MM.1S (cell line): ENCODE measurements at regions not wholly inside any gene's neighbourhood (a gene's known extent, or its start where the extent isn't known, plus 50 kb on each side); places are given as distances from the start of the nearest gene placed in this dataset.
"Not testable (repeated sequence)": the region's sequence is repeated elsewhere in the genome, so short reads cannot be mapped to it uniquely, and the experiment has no call there.

ENCODE experiments used
- DNase-seq: peaks from one replicate; pipeline ENCODE4 v3.0.0-alpha.2; 2015
- H2AFZ ChIP-seq: fragments of 300-600 bp; sonication (generic); 2 replicates; pipeline ENCODE4 v1.6.0; 2016; ENCODE audit warnings: antibody characterized with exemption, low read length
- H3F3A ChIP-seq: fragments of 300-600 bp; sonication (generic); 2 replicates; pipeline ENCODE4 v1.6.1; 2016; ENCODE audit warnings: mild to moderate bottlenecking, antibody characterized with exemption, low read length, moderate library complexity, mixed read lengths; ENCODE audit not compliant: insufficient read depth
- H3K27ac ChIP-seq: fragments of 300-600 bp; sonication (generic); 2 replicates; pipeline ENCODE4 v1.5.1; 2016; ENCODE audit warnings: mild to moderate bottlenecking, low read length
- H3K27me3 ChIP-seq: fragments of 300-600 bp; sonication (generic); replicated peaks from 2 replicates; pipeline ENCODE4 v1.6.0; 2016; ENCODE audit warnings: low read length; ENCODE audit not compliant: insufficient read depth
- H3K36me3 ChIP-seq: fragments of 300-600 bp; sonication (generic); replicated peaks from 2 replicates; pipeline ENCODE4 v1.6.1; 2016; ENCODE audit warnings: mild to moderate bottlenecking, low read length, mixed read lengths; ENCODE audit not compliant: insufficient read depth
- H3K4me1 ChIP-seq: fragments of 300-600 bp; sonication (generic); 2 replicates; pipeline ENCODE4 v1.6.1; 2016; ENCODE audit warnings: low read length, mixed read lengths
- H3K4me2 ChIP-seq: fragments of 300-600 bp; sonication (generic); 2 replicates; pipeline ENCODE4 v1.6.0; 2016; ENCODE audit warnings: low read depth, low read length
- H3K4me3 ChIP-seq: fragments of 300-600 bp; sonication (generic); 2 replicates; pipeline ENCODE4 v1.5.1; 2016; ENCODE audit warnings: low read length, mixed read lengths
- H3K79me2 ChIP-seq: fragments of 300-600 bp; sonication (generic); 2 replicates; pipeline ENCODE4 v1.6.1; 2016; ENCODE audit warnings: mixed run types, low read length, mixed read lengths
- H3K9ac ChIP-seq: fragments of 300-600 bp; sonication (generic); 2 replicates; pipeline ENCODE4 v1.6.1; 2016; ENCODE audit warnings: low read length, mixed read lengths
- H3K9me2 ChIP-seq: fragments of 300-600 bp; sonication (generic); replicated peaks from 2 replicates; pipeline ENCODE4 v1.6.1; 2016; ENCODE audit warnings: mild to moderate bottlenecking, low read length, mixed read lengths; ENCODE audit not compliant: insufficient read depth
- H3K9me3 ChIP-seq: fragments of 300-600 bp; sonication (generic); replicated peaks from 2 replicates; pipeline ENCODE4 v1.6.1; 2016; ENCODE audit warnings: mild to moderate bottlenecking, low read length, mixed read lengths; ENCODE audit not compliant: insufficient read depth
- H4K20me1 ChIP-seq: fragments of 300-600 bp; sonication (generic); 2 replicates; pipeline ENCODE4 v1.6.1; 2016; ENCODE audit warnings: mild to moderate bottlenecking, low read length, moderate library complexity, mixed read lengths; ENCODE audit not compliant: insufficient read depth
- CTCF ChIP-seq: fragments of 300-600 bp; sonication (generic); IDR thresholded peaks from 2 replicates; pipeline ENCODE4 v1.5.1; 2016; ENCODE audit warnings: antibody characterized with exemption, low read length, mixed read lengths
- EZH2 ChIP-seq: fragments of 300-600 bp; sonication (generic); optimal IDR thresholded peaks from 2 replicates; pipeline ENCODE3; 2017; ENCODE audit warnings: low read depth, mild to moderate bottlenecking, antibody characterized with exemption, low read length, mixed read lengths
- EZH2phosphoT487 ChIP-seq: fragments of 300-600 bp; sonication (generic); IDR thresholded peaks from 2 replicates; pipeline ENCODE4 v1.6.1; 2018; ENCODE audit warnings: antibody characterized with exemption, low read length

GRCh38 chr6:169917153-169917552, 165.7 kb downstream of the ERMARD start:
- Histone ChIP-seq H3F3A (no peaks in the 10 kb centered on the region), H4K20me1 (no peaks in the 10 kb centered on the region), H3K4me3 (no peak overlapping the region), H3K9ac (no peak overlapping the region), H2AFZ (no peak overlapping the region), H3K27ac (no peak overlapping the region), H3K9me3 (no peaks in the 10 kb centered on the region), H3K9me2 (no peaks in the 10 kb centered on the region), H3K27me3 (no peaks in the 10 kb centered on the region), H3K4me1 (no peaks in the 10 kb centered on the region), H3K4me2 (no peak overlapping the region), H3K79me2 (no peaks in the 10 kb centered on the region), H3K36me3 (no peaks in the 10 kb centered on the region)
- TF ChIP-seq CTCF (no peak), EZH2phosphoT487 (no peak), EZH2 (no peak)
- no peak for DNase-seq

DNA sequence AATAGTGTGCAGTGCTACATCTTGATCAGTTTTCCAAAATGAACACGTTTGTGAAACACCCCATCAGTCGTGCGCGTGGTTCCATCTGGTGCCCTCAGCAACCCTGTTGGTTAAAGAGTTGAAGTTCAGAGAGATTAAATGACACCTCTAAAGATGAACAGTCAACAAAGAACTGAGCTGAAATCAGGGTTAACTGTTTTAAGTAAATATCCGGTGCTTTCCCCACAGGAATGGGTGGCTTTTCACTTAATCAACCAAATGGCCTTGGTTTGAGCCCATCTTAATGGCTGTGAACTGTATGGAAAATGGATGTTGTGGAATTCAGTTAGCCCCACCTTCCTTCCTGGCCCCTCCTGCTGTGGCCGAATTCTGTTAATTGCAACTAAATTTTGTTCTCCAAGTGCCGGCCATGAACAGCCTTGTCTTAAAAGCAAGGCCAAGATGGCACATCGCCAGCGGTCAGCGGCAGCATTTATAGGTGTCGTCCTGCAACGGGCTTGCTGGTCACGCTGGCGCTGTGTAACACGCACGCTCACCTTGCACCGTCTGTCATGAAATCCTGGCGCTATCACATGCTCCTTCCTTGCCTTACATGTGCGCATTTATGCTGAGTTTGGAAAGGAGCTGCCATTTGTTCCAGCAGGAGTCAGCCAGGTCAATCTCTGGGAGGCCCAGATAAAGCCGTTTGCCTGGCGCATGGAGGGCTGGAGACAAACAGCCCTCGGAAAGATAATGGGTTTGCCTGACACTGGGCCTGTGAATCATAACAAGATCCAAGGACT, 164.5 kb downstream of the ERMARD start:
- DNase-seq = no peak
- H3K4me3 ChIP-seq = no peak overlapping the region
- H3K4me1 ChIP-seq = no peaks in the 10 kb centered on the region

DNA sequence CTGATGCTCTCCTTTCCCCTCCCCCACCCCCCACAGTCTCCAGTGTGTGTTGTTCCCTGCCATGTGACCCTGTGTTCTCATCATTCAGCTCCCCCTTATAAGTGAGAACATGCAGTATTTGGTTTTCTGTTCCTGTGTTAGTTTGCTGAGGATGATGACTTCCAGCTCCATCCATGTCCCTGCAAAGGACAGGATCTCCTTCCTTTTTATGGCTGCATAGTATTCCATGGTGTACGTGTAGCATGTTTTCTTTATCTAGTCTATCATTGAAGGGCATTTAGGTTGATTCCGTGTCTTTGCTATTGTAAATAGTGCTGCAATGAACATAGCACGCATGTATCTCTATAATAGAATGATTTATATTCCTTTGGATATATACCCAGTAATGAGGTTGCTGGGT, 162.3 kb downstream of the ERMARD start:
- not testable (repeated sequence) for H4K20me1 ChIP-seq, H3K4me3 ChIP-seq, H3K27me3 ChIP-seq, H3K79me2 ChIP-seq, H3K9me2 ChIP-seq, H3K4me2 ChIP-seq, H3F3A ChIP-seq, H3K4me1 ChIP-seq, H2AFZ ChIP-seq, H3K9me3 ChIP-seq, H3K9ac ChIP-seq, H3K27ac ChIP-seq, DNase-seq, H3K36me3 ChIP-seq

More for the DNA sequence above, 164.5 kb downstream of the ERMARD start:
- Histone ChIP-seq H3K79me2 (no peaks in the 10 kb centered on the region), H4K20me1 (no peaks in the 10 kb centered on the region), H3K27me3 (no peaks in the 10 kb centered on the region; the same call in 1 of the 2 replicates), H3F3A (no peaks in the 10 kb centered on the region), H3K4me2 (no peak overlapping the region), H3K27ac (no peak overlapping the region), H2AFZ (no peak overlapping the region), H3K9me3 (no peaks in the 10 kb centered on the region), H3K9me2 (no peaks in the 10 kb centered on the region), H3K9ac (no peak overlapping the region), H3K36me3 (no peaks in the 10 kb centered on the region)
- TF ChIP-seq EZH2 (no peak), CTCF (no peak), EZH2phosphoT487 (no peak)

DNA sequence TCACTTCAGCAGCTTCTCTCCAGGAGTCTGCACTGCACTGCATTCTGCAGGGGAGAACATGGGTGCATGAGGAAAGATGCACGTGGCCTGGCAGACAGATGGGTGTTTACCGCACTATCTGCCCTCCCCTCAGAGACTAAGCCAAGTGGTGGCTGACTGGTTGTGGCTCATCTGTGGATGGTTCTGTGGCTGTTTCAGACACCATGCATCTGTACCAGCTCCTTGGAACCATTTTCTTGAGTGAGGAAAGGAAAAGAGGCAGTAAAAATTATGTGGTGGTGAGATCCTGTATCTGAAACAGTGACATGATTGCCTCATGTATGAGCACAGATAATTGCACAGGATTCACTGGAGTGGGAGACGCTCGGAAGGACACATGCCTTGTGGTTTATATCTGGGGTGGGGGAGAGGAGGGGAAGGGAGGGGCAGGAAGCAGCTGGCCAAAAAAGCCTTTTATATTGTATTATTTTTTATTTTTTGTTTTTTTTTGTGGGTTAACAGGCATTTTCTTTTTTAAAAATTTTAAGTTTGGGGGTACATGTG, 161.7 kb downstream of the ERMARD start:
- no peaks in the 10 kb centered on the region for H3K9me2 ChIP-seq
- H3K4me3 ChIP-seq = no peak overlapping the region

More for the DNA sequence above, 161.7 kb downstream of the ERMARD start:
- Histone ChIP-seq H3K27me3 (no peaks in the 10 kb centered on the region; the same call in 1 of the 2 replicates), H4K20me1 (no peaks in the 10 kb centered on the region), H3K9me3 (no peaks in the 10 kb centered on the region), H3K79me2 (no peaks in the 10 kb centered on the region), H2AFZ (no peak overlapping the region), H3F3A (no peaks in the 10 kb centered on the region), H3K9ac (no peak overlapping the region), H3K27ac (no peak overlapping the region), H3K4me1 (no peaks in the 10 kb centered on the region), H3K4me2 (no peak overlapping the region), H3K36me3 (no peaks in the 10 kb centered on the region)
- DNase-seq = no peak
- no peak for TF ChIP-seq EZH2phosphoT487
- TF ChIP-seq EZH2 = no peak
